ENCODE measurements at regions not wholly inside any gene's neighbourhood (a gene's known extent, or its start where the extent isn't known, plus 50 kb on each side); places are given as distances from the start of the nearest gene placed in this dataset.

GRCh38 chr2:150767991-150768746 is 280.7 kb upstream of the RND3 start:
- H3K27ac ChIP-seq = no peak overlapping the region
- TF ChIP-seq CTCF (IDR thresholded peaks at IDR 0.05) = no peak
- TF ChIP-seq POLR2A (IDR thresholded peaks at IDR 0.05) = no peak
- H3K9me3 ChIP-seq = no peaks in the 10 kb centered on the region
- intact Hi-C loops (cut with DNase I; ENCODE audit: low total_unique reads) = no loop called here
- H3K27me3 ChIP-seq = no peaks in the 10 kb centered on the region
- no peaks in the 10 kb centered on the region for H3K36me3 ChIP-seq
- H3K4me3 ChIP-seq = no peak overlapping the region
- DNase-seq = no peak
- no peaks in the 10 kb centered on the region for H3K4me1 ChIP-seq

GRCh38 chr2:150762571-150762970 is 275.1 kb upstream of the RND3 start:
- Histone ChIP-seq H3K36me3 (no peaks in the 10 kb centered on the region), H3K27ac (no peak overlapping the region), H3K9me3 (no peaks in the 10 kb centered on the region), H3K4me1 (no peaks in the 10 kb centered on the region), H3K27me3 (no peaks in the 10 kb centered on the region), H3K4me3 (no peak overlapping the region)
- no peak for TF ChIP-seq CTCF (IDR thresholded peaks at IDR 0.05)
- TF ChIP-seq POLR2A (IDR thresholded peaks at IDR 0.05) = no peak
- no peak for DNase-seq
- intact Hi-C loops (cut with DNase I; ENCODE audit: low total_unique reads) = no loop called here

- no peaks in the 10 kb centered on the region for H3K4me1 ChIP-seq
- no peaks in the 10 kb centered on the region for H3K27me3 ChIP-seq
- no peaks in the 10 kb centered on the region for H3K9me3 ChIP-seq
- TF ChIP-seq CTCF (IDR thresholded peaks at IDR 0.05) (no peak), POLR2A (IDR thresholded peaks at IDR 0.05) (no peak)
- no peak overlapping the region for H3K4me3 ChIP-seq
- H3K27ac ChIP-seq = no peak overlapping the region
- no peak for DNase-seq
- H3K36me3 ChIP-seq = no peaks in the 10 kb centered on the region
- intact Hi-C loops (cut with DNase I; ENCODE audit: low total_unique reads) = no loop called here
Observed at GRCh38 chr2:150759531-150759930, 272.1 kb upstream of the RND3 start.

- no peaks in the 10 kb centered on the region for H3K9me3 ChIP-seq
- H3K36me3 ChIP-seq = no peaks in the 10 kb centered on the region
- no peak overlapping the region for H3K27ac ChIP-seq
- no peak for DNase-seq
- H3K27me3 ChIP-seq = no peaks in the 10 kb centered on the region
- no peaks in the 10 kb centered on the region for H3K4me1 ChIP-seq
- H3K4me3 ChIP-seq = no peak overlapping the region
- intact Hi-C loops (cut with DNase I; ENCODE audit: low total_unique reads) = no loop called here
- TF ChIP-seq CTCF (IDR thresholded peaks at IDR 0.05) (no peak), POLR2A (IDR thresholded peaks at IDR 0.05) (no peak)
Observed at GRCh38 chr2:150759106-150759505, 271.6 kb upstream of the RND3 start.

GRCh38 chr2:150752229-150752628 is 264.8 kb upstream of the RND3 start:
- Histone ChIP-seq H3K4me1 (no peaks in the 10 kb centered on the region), H3K9me3 (no peaks in the 10 kb centered on the region), H3K36me3 (no peaks in the 10 kb centered on the region), H3K4me3 (no peak overlapping the region), H3K27ac (no peak overlapping the region), H3K27me3 (no peaks in the 10 kb centered on the region)
- intact Hi-C loops (cut with DNase I; ENCODE audit: low total_unique reads) = no loop called here
- TF ChIP-seq CTCF (IDR thresholded peaks at IDR 0.05) (no peak), POLR2A (IDR thresholded peaks at IDR 0.05) (no peak)
- DNase-seq = no peak
